Retinal pigment epithelial cell (primary cell): ENCODE measurements at regions not wholly inside any gene's neighbourhood (a gene's known extent, or its start where the extent isn't known, plus 50 kb on each side); places are given as distances from the start of the nearest gene placed in this dataset.
"Not testable (repeated sequence)": the region's sequence is repeated elsewhere in the genome, so short reads cannot be mapped to it uniquely, and the experiment has no call there.

ENCODE experiments used
- DNase-seq: peaks from one replicate; pipeline ENCODE4 v3.0.0-alpha.2; 2010; ENCODE audit warnings: low read depth
- H3K4me3 ChIP-seq: 2 replicates; pipeline ENCODE4 v1.5.1; 2011; ENCODE audit warnings: mild to moderate bottlenecking, low read length, control low read depth, moderate library complexity
- TF ChIP-seq, protein P1 (sequence below): conservative IDR thresholded peaks from 2 replicates; pipeline ENCODE4 v1.5.1; 2011; ENCODE audit warnings: low read depth, low read length, control low read depth, inconsistent platforms

DNA sequence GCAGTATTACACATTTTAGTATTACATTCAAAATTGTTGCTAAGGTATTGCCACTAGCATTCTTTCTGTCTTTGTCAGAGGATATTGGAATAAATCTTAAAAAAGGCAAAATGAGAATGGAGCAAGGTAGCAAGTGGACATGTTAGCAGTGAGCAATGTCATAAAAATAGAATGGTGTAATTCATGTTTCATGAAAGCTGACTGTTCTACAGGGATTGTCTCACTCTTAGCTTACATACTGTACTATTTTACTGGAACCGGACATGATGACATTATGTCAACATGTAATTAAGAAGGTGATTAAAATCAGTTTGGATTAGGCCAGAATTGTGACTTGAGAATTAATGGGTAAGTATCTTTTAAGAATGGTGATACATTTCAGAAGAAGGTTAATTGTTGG lies 1086.2 kb downstream of the STIM2 start:
- no peak overlapping the region for H3K4me3 ChIP-seq
- TF ChIP-seq, protein P1, sequence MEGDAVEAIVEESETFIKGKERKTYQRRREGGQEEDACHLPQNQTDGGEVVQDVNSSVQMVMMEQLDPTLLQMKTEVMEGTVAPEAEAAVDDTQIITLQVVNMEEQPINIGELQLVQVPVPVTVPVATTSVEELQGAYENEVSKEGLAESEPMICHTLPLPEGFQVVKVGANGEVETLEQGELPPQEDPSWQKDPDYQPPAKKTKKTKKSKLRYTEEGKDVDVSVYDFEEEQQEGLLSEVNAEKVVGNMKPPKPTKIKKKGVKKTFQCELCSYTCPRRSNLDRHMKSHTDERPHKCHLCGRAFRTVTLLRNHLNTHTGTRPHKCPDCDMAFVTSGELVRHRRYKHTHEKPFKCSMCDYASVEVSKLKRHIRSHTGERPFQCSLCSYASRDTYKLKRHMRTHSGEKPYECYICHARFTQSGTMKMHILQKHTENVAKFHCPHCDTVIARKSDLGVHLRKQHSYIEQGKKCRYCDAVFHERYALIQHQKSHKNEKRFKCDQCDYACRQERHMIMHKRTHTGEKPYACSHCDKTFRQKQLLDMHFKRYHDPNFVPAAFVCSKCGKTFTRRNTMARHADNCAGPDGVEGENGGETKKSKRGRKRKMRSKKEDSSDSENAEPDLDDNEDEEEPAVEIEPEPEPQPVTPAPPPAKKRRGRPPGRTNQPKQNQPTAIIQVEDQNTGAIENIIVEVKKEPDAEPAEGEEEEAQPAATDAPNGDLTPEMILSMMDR = no peak

GRCh38 chr4:27947302-27947701 lies 1086.7 kb downstream of the STIM2 start:
- TF ChIP-seq, protein P1 = no peak
- no peak overlapping the region for H3K4me3 ChIP-seq
- no peak for DNase-seq

More for the DNA sequence above, 1086.2 kb downstream of the STIM2 start:
- DNase-seq = no peak

DNA sequence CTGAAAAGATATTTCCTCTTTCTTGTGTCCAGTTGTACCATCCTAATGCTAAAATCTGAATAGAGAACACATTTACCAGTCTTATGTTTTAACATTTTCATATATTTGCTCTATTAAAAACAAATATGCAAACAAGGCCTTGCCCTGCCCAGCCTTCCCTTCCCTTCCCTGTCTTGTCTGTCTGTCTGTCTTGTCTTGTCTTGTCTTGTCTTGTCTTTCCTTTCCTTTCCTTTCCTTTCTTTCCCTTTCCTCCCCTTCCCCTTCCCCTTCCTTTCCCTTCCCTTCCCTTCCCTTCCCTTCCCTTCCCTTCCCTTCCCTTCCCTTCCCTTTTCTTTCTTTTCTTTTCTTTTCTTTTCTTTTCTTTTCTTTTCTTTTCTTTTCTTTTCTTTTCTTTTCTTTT lies 1103.5 kb downstream of the STIM2 start:
- H3K4me3 ChIP-seq = no peak overlapping the region
- no peak for DNase-seq
- TF ChIP-seq, protein P1 = no peak

GRCh38 chr4:27966664-27967063 lies 1106.0 kb downstream of the STIM2 start:
- DNase-seq = no peak
- H3K4me3 ChIP-seq = no peak overlapping the region
- TF ChIP-seq, protein P1 = no peak

DNA sequence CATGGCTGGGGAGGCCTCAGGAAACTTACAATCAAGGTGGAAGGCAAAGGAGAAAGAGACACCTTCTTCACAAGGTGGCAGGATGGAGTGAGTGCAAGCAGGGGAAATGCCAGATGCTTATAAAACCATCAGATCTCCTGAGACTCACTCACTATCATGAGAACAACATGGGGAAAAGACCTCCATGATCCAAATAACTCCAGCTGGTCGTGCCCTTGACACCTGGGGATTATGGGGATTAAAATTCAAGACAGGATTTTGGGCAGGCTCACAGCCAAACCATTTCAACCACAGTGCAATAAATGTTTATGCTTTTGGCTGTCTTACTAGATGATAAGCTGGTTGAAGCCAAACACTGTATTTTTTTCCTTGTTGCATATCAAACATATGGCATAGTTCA lies 1112.4 kb downstream of the STIM2 start:
- DNase-seq = peak; percentile 69
- H3K4me3 ChIP-seq = no peak overlapping the region
- TF ChIP-seq, protein P1 = no peak

DNA sequence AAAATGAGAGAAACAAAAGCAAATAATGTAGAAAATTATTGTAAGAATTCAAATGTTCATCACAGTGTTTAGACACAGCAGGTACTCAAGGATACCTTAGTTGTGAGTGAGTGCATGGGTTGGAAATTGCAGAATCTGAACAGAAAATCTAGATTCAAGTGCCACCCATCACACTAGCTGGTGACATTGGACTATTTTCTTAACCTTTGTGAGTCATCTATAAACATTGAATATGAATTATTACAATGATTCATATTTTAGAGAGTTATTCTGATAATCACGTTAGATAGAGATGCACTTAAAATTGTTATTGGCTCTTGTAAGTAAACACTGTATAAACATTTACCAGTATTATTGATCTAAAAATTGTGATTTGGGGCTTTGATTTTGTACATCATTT lies 1113.1 kb downstream of the STIM2 start:
- H3K4me3 ChIP-seq = no peak overlapping the region
- TF ChIP-seq, protein P1 = no peak

DNA sequence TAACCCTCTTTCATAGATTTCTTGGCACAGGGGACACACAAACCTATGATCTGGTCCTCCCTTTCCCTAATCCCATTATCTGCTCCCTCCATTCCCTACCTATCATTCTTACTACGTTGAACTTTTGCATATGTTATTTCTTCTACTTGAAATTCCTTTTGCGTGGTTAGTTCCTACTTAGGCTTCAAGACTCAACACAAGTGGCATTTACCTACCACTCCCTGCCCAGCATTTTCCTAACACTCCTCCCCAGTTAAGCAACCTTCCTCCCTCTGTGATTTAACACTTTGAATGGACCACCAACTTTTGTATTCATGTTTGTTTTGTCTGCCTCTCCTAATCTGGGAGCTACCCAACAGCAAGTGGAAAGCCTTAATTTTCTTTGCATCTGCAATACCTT lies 1113.7 kb downstream of the STIM2 start:
- H3K4me3 ChIP-seq = no peak overlapping the region
- no peak for DNase-seq
- TF ChIP-seq, protein P1 = no peak

More for the DNA sequence above, 1113.1 kb downstream of the STIM2 start:
- no peak for DNase-seq

GRCh38 chr4:27974881-27975280 lies 1114.2 kb downstream of the STIM2 start:
- DNase-seq, H3K4me3 ChIP-seq: not testable (repeated sequence)

DNA sequence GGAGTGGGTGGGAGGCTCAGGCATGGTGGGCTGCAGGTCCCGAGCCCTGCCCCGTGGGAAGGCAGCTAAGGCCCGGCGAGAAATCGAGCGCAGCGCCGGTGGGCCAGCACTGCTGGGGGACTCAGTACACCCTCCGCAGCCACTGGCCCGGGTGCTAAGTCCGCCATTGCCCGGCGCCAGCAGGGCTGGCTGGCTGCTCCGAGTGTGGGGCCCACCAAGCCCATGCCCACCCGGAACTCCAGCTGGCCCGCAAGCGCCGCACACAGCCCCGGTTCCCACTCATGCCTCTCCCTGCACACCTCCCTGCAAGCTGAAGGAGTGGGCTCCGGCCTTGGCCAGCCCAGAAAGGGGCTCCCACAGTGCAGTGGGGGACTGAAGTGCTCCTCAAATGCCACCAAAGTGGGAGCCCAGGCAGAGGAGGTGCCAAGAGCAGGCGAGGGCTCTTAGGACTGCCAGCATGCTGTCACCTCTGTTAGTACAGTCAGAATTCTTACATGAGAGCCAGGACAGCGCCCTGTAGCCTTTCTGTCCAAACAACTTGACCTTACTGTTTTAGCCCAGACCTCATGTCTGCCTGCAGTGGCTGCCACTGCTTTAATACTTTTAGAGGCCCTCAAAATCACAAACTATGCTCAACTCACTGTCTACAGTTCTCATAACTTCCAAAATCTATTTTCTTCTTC lies 1117.9 kb downstream of the STIM2 start:
- H3K4me3 ChIP-seq, DNase-seq: not testable (repeated sequence)
